Activated CD4-positive, alpha-beta T cell treated with anti-CD3 and anti-CD28 coated beads for 48 hours (primary cell): ENCODE measurements at regions not wholly inside any gene's neighbourhood (a gene's known extent, or its start where the extent isn't known, plus 50 kb on each side); places are given as distances from the start of the nearest gene placed in this dataset.

Experiments
- DNase-seq: peaks from one replicate; pipeline ENCODE4 v3.0.0-alpha.2; 2020

DNA sequence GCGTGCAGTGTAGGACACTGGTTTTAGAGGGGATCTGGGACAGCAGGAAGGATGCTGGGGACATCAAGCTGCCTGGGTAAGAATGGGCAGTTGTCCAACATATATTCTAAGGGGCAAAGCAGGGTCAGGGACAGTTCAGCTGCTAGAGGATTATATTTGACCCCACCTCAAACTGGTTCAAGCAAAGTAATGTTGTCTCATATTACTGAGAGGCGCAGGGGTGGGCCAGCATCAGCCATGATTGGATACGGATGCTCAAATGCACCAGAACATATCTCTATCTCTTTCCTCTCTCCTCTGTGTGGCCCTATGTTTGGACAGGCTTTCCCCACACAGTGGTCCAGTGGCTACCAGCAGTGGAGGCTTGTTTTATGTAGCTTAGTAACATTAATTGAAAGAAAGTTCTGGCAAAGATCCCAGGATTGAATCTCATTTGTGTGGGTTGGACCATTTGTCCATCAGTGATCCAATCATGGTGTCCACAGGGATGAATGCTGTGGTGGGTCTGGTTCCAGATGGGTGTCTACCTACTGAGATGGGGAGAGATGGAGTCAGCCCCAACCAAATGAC, 49.8 kb upstream of the RGMA start:
- no peak for DNase-seq
